OCI-LY7 (cell line): ENCODE measurements at regions not wholly inside any gene's neighbourhood (a gene's known extent, or its start where the extent isn't known, plus 50 kb on each side); places are given as distances from the start of the nearest gene placed in this dataset.

Source experiments
- BruUV-seq: library from RNA; stranded (reverse); fragments of 400-500 nt; replicated peaks from 2 replicates; lab custom pipeline; 2021; lab: Mats Ljungman, UMichigan
- CTCF ChIA-PET: fragments of 300-600 bp; sonication (Branson Sonifier 250); formaldehyde crosslinking; loops from one replicate; lab custom pipeline; 2022; ENCODE audit warnings: antibody characterized with exemption; ENCODE audit not compliant: unreplicated experiment; lab: Charles Lee
- POLR2A ChIA-PET: fragments of 300-600 bp; sonication (Branson Sonifier 250); formaldehyde crosslinking; loops from one replicate; lab custom pipeline; 2022; ENCODE audit warnings: antibody characterized with exemption; lab: Charles Lee
- DNase-seq: peaks from one replicate; pipeline ENCODE4 v3.0.0-alpha.2; 2015; ENCODE audit warnings: low spot score
- H2AFZ ChIP-seq: fragments of 200-600 bp; sonication (generic), shearing (Covaris generic); 2 replicates; pipeline ENCODE4 v1.6.1; 2014; ENCODE audit warnings: mild to moderate bottlenecking, antibody characterized with exemption, low read length, moderate library complexity
- H3K27ac ChIP-seq: fragments of 200-600 bp; sonication (generic); 2 replicates; pipeline ENCODE4 v1.5.1; 2014; ENCODE audit warnings: mixed run types, low read depth, mild to moderate bottlenecking, moderate library complexity, low read length, inconsistent platforms; ENCODE audit not compliant: poor library complexity, severe bottlenecking
- H3K36me3 ChIP-seq: fragments of 200-600 bp; sonication (generic); 2 replicates; pipeline ENCODE4 v1.6.1; 2014; ENCODE audit warnings: mild to moderate bottlenecking, antibody characterized with exemption, low read length, moderate library complexity, mixed read lengths; ENCODE audit not compliant: insufficient read depth
- H3K4me1 ChIP-seq: fragments of 200-600 bp; sonication (generic); 2 replicates; pipeline ENCODE4 v1.5.1; 2014; ENCODE audit warnings: mild to moderate bottlenecking, low read length; ENCODE audit not compliant: insufficient read depth, poor library complexity, severe bottlenecking
- H3K4me2 ChIP-seq: fragments of 200-600 bp; sonication (generic); 2 replicates; pipeline ENCODE4 v1.6.1; 2014; ENCODE audit warnings: mild to moderate bottlenecking, low read length
- H3K4me3 ChIP-seq: fragments of 200-600 bp; sonication (generic); 2 replicates; pipeline ENCODE4 v1.5.1; 2014; ENCODE audit warnings: mild to moderate bottlenecking, low read depth, low read length; ENCODE audit not compliant: poor library complexity, severe bottlenecking
- H3K79me2 ChIP-seq: fragments of 200-600 bp; sonication (generic); 2 replicates; pipeline ENCODE4 v1.6.1; 2016; ENCODE audit warnings: low read depth, mild to moderate bottlenecking, low read length, moderate library complexity, mixed read lengths; ENCODE audit not compliant: insufficient read depth
- H3K9me2 ChIP-seq: fragments of 200-600 bp; sonication (generic); 2 replicates; pipeline ENCODE4 v1.6.1; 2016; ENCODE audit warnings: mild to moderate bottlenecking, low read length, mixed read lengths; ENCODE audit not compliant: insufficient read depth
- H3K9me3 ChIP-seq: fragments of 200-600 bp; sonication (generic); 2 replicates; pipeline ENCODE4 v1.6.1; 2014; ENCODE audit warnings: mild to moderate bottlenecking, mixed run types, low read length, mixed read lengths
- H4K20me1 ChIP-seq: fragments of 200-600 bp; sonication (generic); 2 replicates; pipeline ENCODE4 v1.6.1; 2014; ENCODE audit warnings: mild to moderate bottlenecking, antibody characterized with exemption, low read length, moderate library complexity, mixed read lengths; ENCODE audit not compliant: insufficient read depth
- CTCF ChIP-seq: fragments of 200-600 bp; sonication (generic); conservative IDR thresholded peaks from 2 replicates; pipeline ENCODE4 v1.5.1; 2014; ENCODE audit warnings: mild to moderate bottlenecking, antibody characterized with exemption, low read length, moderate library complexity, mixed read lengths
- EZH2phosphoT487 ChIP-seq: fragments of 200-600 bp; sonication (generic); IDR thresholded peaks from 2 replicates; pipeline ENCODE4 v1.6.1; 2018; ENCODE audit warnings: low read depth, borderline replicate concordance, mild to moderate bottlenecking, mixed run types, antibody characterized with exemption, low read length, moderate library complexity, mixed read lengths
- intact Hi-C: fragments of 100-400 bp; cut with micrococcal nuclease; formaldehyde crosslinking; loops from one replicate; pipeline ENCODE4 v1.10.0; 2022; ENCODE audit not compliant: unreplicated experiment

- H4K20me1 ChIP-seq, result no peaks in the 10 kb centered on the region
- BruUV-seq, result no TSS peak
- no peaks in the 10 kb centered on the region for H3K9me2 ChIP-seq
- ChIA-PET CTCF (no interaction called here), POLR2A (no interaction called here)
- no peaks in the 10 kb centered on the region for H3K79me2 ChIP-seq
- no peak overlapping the region for H3K4me3 ChIP-seq
- H3K36me3 ChIP-seq, result no peaks in the 10 kb centered on the region
- H3K9me3 ChIP-seq, result no peaks in the 10 kb centered on the region
- no peak for DNase-seq
- H3K4me2 ChIP-seq, result no peak overlapping the region
- no peaks in the 10 kb centered on the region for H3K4me1 ChIP-seq
- no peak overlapping the region for H3K27ac ChIP-seq
- intact Hi-C loops, result no loop called here
- no peak overlapping the region for H2AFZ ChIP-seq
- TF ChIP-seq CTCF (no peak), EZH2phosphoT487 (no peak)
Measured at GRCh38 chr12:118835926-118836325, 145.4 kb upstream of the SRRM4 start.

GRCh38 chr12:118840399-118840798 lies 140.9 kb upstream of the SRRM4 start:
- H3K79me2 ChIP-seq, result no peaks in the 10 kb centered on the region

More at GRCh38 chr12:118840399-118840798, 140.9 kb upstream of the SRRM4 start:
- peak; percentile 7 for DNase-seq
- H3K9me3 ChIP-seq, result no peaks in the 10 kb centered on the region
- no peaks in the 10 kb centered on the region for H3K9me2 ChIP-seq
- no peaks in the 10 kb centered on the region for H3K4me1 ChIP-seq
- no peaks in the 10 kb centered on the region for H3K36me3 ChIP-seq
- no peak overlapping the region for H3K27ac ChIP-seq
- BruUV-seq, result no TSS peak
- ChIA-PET CTCF (no interaction called here), POLR2A (no interaction called here)
- no peaks in the 10 kb centered on the region for H4K20me1 ChIP-seq
- no peak overlapping the region for H3K4me2 ChIP-seq
- TF ChIP-seq EZH2phosphoT487 (no peak), CTCF (peak; percentile 64)
- H2AFZ ChIP-seq, result no peak overlapping the region
- intact Hi-C loops, result loop anchor here (10.0 kb wide), 1 partner anchor 126 kb away; no protein-coding TSS in a partner anchor
- no peak overlapping the region for H3K4me3 ChIP-seq
